Skeletal muscle satellite cell (primary cell): ENCODE measurements at regions not wholly inside any gene's neighbourhood (a gene's known extent, or its start where the extent isn't known, plus 50 kb on each side); places are given as distances from the start of the nearest gene placed in this dataset.

ENCODE experiments used
- H3K27me3 ChIP-seq: 2 replicates; pipeline ENCODE4 v1.7.0; 2013; ENCODE audit warnings: low read length; ENCODE audit not compliant: control insufficient read depth, insufficient read depth
- H3K36me3 ChIP-seq: 2 replicates; pipeline ENCODE4 v1.7.0; 2013; ENCODE audit warnings: mild to moderate bottlenecking, control low read depth, low read length; ENCODE audit not compliant: insufficient read depth
- H3K4me1 ChIP-seq: 2 replicates; pipeline ENCODE4 v1.7.0; 2013; ENCODE audit warnings: low read length; ENCODE audit not compliant: control insufficient read depth, insufficient read depth
- H3K4me2 ChIP-seq: 2 replicates; pipeline ENCODE4 v1.7.0; 2013; ENCODE audit warnings: mild to moderate bottlenecking, low read length
- H3K4me3 ChIP-seq: 2 replicates; pipeline ENCODE4 v1.7.0; 2013; ENCODE audit warnings: low read length
- H3K9ac ChIP-seq: 2 replicates; pipeline ENCODE4 v1.7.0; 2013; ENCODE audit warnings: mild to moderate bottlenecking, low read depth, low read length, moderate library complexity
- H3K9me3 ChIP-seq: replicated peaks from 2 replicates; pipeline ENCODE4 v1.7.0; 2013; ENCODE audit warnings: mild to moderate bottlenecking, control low read depth, low read length

DNA sequence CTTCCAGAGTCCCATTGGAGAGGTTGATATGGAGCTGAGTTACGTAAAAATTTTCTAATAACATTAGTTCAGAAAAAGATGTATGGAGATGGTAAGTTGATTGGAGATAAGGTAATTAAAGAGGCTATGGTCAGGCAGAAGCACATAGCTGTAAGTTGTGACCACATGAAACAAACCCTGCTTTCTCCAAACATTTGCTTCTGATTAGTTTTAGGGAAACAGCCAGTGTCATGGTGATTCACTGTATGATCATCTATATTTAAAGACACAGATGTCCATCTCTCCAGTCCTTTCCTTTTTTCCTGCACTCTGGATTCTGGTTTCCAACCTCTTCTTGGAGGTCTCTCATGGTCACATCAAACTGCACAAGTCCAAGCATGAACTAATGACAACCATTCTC lies 1550.8 kb upstream of the PIK3C3 start:
- peaks cover 5% of the 10 kb centered on the region for H3K4me1 ChIP-seq
- H3K4me3 ChIP-seq: no peak overlapping the region
- no peaks in the 10 kb centered on the region for H3K9me3 ChIP-seq
- H3K4me2 ChIP-seq: no peak overlapping the region
- no peak overlapping the region for H3K9ac ChIP-seq
- no peaks in the 10 kb centered on the region for H3K36me3 ChIP-seq
- no peaks in the 10 kb centered on the region for H3K27me3 ChIP-seq

DNA sequence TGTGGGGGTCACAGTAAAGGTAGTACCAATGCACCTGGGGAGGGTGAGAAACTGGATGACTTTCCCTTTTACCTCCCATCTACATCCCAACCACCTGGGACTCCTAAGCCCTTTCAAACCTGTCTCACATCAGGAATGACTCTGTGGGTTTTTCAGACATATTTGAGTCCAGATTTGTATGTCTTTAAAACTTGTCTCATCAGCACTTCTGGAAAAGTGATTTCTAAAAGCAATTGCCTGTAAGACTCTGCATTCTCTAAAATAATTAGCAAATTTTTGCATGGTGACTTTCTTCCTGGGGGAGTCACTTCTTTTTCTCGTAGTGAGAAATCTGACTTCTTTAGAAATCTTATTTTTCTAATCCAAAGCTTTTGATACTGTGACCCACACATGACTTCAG lies 1553.0 kb upstream of the PIK3C3 start:
- H3K27me3 ChIP-seq: no peaks in the 10 kb centered on the region
- H3K4me1 ChIP-seq: peaks cover 5% of the 10 kb centered on the region
- no peaks in the 10 kb centered on the region for H3K36me3 ChIP-seq
- no peaks in the 10 kb centered on the region for H3K9me3 ChIP-seq
- H3K4me3 ChIP-seq: no peak overlapping the region
- no peak overlapping the region for H3K9ac ChIP-seq
- no peak overlapping the region for H3K4me2 ChIP-seq

DNA sequence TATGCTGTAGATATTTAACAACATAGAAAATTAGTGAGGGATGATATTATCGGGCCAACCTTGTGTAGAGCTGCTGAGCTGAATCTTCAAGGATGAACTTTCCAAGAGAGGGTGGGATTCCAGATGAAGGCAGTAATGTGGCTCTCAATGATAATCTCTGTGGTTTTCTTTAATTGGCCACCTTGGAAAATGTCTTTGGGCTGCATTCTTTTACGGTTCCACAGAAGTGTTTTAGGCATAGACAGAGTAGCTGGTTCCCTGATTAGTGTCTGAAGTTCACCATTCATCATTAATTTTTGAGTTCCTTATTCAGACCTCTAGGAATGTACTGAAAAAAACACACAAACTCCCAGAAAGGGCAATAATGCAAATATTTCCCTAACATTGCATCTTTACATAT lies 1566.9 kb upstream of the PIK3C3 start:
- Histone ChIP-seq H3K4me3 (no peak overlapping the region), H3K27me3 (no peaks in the 10 kb centered on the region), H3K36me3 (no peaks in the 10 kb centered on the region), H3K4me1 (no peaks in the 10 kb centered on the region), H3K4me2 (no peak overlapping the region), H3K9me3 (no peaks in the 10 kb centered on the region), H3K9ac (no peak overlapping the region)

DNA sequence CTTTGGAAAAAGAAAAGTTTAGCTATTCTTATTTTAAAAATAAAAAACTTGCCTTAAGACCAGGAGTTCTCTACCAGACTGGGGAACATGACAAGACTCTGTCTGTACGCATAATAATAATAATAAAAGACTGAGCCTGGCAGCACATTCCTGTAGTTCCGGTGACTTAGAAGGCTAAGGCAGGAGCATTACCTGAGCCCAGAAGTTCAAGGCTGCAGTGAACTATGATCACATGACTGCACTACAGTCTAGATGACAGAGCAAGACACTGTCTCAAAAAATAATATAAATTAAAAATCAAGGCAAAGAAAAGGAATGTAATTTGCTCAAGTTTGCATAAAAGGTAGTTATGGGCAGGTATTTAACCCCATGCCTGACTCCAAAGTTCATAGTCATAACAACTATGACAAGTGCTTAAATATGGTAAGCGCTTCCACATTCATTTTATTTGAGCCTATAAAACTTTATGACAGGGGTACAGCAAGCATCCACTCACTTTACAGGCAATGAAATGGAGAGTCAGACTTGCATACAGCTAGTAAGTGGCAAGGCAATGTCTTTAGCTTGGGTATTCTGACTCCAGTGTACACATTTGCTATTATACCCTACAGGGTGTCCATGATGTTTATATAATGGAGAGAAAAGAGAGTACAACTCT lies 1567.8 kb upstream of the PIK3C3 start:
- peaks cover 3% of the 10 kb centered on the region for H3K4me1 ChIP-seq
- no peaks in the 10 kb centered on the region for H3K9me3 ChIP-seq
- no peak overlapping the region for H3K4me3 ChIP-seq
- no peaks in the 10 kb centered on the region for H3K27me3 ChIP-seq
- H3K4me2 ChIP-seq: no peak overlapping the region
- no peak overlapping the region for H3K9ac ChIP-seq
- H3K36me3 ChIP-seq: no peaks in the 10 kb centered on the region

DNA sequence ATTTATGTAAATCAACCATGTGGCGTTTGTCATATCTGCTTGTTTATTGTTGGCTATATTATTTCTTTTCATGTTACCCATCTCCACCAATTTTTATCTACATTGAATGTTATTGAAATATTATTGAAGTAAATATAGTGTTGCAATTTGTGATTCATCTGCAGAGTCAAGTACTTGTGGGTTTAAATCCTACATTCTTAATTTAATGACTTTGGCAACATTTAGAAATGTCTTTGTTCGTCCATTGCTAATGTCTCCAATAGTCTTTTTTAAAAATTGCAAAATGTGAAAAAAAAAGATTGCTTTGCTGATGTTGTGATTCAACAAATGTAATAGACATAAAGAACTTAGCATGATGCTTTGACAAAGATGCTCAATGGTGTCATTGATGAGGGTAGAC lies 1572.8 kb upstream of the PIK3C3 start:
- H3K4me3 ChIP-seq: no peak overlapping the region
- H3K4me1 ChIP-seq: peaks cover 18% of the 10 kb centered on the region
- no peak overlapping the region for H3K4me2 ChIP-seq
- H3K36me3 ChIP-seq: no peaks in the 10 kb centered on the region
- H3K9me3 ChIP-seq: no peaks in the 10 kb centered on the region
- no peaks in the 10 kb centered on the region for H3K27me3 ChIP-seq
- H3K9ac ChIP-seq: no peak overlapping the region

DNA sequence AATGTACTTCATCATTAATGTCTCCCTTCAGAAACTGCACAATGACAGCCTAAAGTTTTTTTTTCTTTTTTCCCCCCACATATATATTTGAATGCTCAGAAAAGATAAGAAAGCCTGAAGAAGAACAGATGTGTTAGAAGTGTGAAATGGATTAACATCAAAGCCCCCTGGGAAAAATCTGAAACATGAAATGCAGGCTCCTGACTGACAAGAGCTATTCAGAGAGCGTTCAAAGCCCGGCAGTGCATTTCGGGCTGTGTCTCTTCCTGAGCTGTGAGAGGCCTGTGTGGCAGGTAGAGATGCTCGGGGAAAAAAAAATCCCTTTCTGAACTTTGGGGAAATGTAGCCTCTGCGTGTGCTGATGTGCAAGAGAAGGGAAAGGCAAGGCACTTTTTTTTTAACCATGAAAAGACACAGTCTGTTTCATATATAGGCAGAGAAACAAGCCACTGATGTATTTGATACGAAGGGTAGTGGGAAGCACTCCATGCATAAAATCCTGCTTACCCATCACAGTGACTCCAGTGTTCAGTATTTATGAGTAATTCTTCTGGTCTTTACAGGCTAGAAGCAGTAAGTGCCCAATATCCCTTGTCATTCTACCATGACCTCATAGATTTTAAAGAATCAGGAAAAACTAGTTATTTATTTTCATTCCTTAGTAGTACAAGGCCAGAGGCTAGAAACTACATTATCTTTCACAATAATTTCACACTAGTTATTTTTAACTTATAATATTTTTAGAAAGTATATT lies 1574.2 kb upstream of the PIK3C3 start:
- Histone ChIP-seq H3K9me3 (no peaks in the 10 kb centered on the region), H3K27me3 (no peaks in the 10 kb centered on the region), H3K9ac (peak overlapping the region; percentile 62), H3K36me3 (no peaks in the 10 kb centered on the region), H3K4me2 (no peak overlapping the region), H3K4me1 (peaks cover 18% of the 10 kb centered on the region), H3K4me3 (no peak overlapping the region)

DNA sequence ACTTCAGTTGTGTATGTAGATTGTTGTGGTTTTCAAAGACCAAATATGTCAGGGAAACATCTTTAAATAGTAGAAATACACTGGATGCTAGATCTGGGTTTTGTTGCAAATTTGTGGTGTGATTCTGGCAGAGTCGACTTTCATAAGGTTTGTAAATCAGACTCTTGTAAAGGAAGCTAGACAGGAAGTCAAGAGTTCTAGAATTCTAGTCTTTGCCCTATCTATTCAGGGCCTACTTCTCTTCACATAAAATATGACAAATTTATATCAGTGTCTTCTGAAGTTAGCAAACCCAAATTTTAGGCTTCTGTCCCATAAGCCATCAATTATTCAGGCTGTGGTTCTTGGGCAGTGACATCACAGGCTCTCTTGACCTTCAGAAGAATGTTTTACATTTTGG lies 1579.2 kb upstream of the PIK3C3 start:
- H3K27me3 ChIP-seq: no peaks in the 10 kb centered on the region
- H3K4me1 ChIP-seq: peaks cover 28% of the 10 kb centered on the region
- no peak overlapping the region for H3K4me3 ChIP-seq
- no peaks in the 10 kb centered on the region for H3K36me3 ChIP-seq
- H3K9ac ChIP-seq: no peak overlapping the region
- H3K9me3 ChIP-seq: no peaks in the 10 kb centered on the region
- H3K4me2 ChIP-seq: no peak overlapping the region

DNA sequence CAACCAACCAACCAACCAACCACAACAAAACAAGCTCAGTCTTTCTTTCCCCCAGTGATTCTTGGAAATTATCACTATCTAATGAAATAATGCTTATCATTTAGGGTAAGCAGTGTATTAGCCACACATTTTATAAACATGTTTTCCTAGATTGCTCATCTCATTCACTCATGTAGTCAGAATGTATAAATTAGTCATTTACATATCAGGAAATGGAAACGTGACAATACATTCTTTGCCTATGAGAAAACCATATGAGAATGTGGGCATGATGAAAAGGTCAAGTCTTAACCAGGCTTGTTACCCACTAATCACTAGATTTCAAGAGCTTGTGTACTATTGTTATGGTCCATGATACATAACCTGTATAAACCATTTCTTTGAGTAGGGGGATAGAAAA lies 1583.4 kb upstream of the PIK3C3 start:
- Histone ChIP-seq H3K27me3 (no peaks in the 10 kb centered on the region), H3K4me2 (peak overlapping the region; percentile 50), H3K36me3 (no peaks in the 10 kb centered on the region), H3K9ac (no peak overlapping the region), H3K9me3 (no peaks in the 10 kb centered on the region), H3K4me1 (peaks cover 22% of the 10 kb centered on the region), H3K4me3 (no peak overlapping the region)

DNA sequence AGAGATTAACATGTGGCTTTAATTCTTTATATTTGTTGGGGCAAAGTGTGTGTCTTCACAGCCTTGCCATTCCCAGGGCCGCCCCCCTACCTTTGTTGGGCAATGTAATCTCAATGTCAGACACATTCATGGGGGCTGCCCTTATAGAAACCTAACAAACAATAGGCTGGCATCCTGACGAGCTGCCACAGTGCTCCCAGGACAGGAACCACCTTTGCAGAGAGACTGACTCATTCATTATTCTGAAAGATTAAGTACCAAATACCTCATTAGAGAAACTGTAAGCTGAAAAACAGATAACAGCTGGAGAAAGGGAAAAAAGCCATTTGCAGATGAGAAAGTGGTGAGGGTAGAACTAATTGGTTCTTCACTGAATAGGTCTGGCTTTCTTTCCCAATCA lies 1587.5 kb upstream of the PIK3C3 start:
- no peak overlapping the region for H3K9ac ChIP-seq
- H3K4me2 ChIP-seq: no peak overlapping the region
- no peak overlapping the region for H3K4me3 ChIP-seq
- H3K36me3 ChIP-seq: no peaks in the 10 kb centered on the region
- peaks cover 13% of the 10 kb centered on the region for H3K4me1 ChIP-seq
- no peaks in the 10 kb centered on the region for H3K9me3 ChIP-seq
- no peaks in the 10 kb centered on the region for H3K27me3 ChIP-seq

DNA sequence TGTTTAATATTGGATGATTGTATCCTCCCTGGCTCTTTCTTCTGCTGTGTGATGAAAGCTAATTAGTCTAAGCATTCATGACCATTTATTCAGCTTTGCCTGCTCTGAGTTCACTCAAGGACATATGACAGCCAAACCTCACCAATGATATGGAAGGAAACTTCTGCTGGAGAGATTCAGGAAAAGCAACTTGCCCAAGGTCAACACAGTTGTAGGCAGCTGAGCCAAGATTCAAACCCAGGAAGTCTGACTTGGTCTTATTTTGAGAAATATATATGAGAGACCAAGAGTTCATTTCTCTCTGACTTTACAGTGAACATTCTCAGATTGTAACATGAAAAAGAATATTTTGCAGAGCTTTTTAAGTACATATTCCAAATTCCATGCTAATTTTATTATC lies 1588.5 kb upstream of the PIK3C3 start:
- Histone ChIP-seq H3K27me3 (no peaks in the 10 kb centered on the region), H3K36me3 (no peaks in the 10 kb centered on the region), H3K9me3 (no peaks in the 10 kb centered on the region), H3K9ac (no peak overlapping the region), H3K4me1 (peaks cover 4% of the 10 kb centered on the region), H3K4me2 (no peak overlapping the region), H3K4me3 (no peak overlapping the region)

DNA sequence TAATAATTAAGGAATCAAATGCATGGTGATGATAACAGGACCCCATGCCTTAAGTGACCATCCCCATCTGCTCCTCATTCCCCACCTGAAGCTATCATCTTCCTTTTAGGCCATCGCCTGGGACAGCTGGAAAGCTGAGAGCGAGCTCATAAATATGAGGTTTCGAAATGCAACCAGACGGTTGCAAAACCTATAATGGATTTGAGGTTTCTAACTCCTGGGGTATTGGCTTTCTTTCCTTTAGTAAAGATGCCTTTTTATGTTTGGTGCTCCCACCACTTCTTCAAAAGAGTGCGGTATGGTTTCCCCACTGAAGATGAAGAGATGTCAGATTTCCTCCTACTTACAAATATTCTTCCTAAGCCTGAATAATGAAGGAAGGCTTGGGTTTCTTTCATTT lies 1589.5 kb upstream of the PIK3C3 start:
- no peaks in the 10 kb centered on the region for H3K36me3 ChIP-seq
- H3K27me3 ChIP-seq: no peaks in the 10 kb centered on the region
- no peaks in the 10 kb centered on the region for H3K9me3 ChIP-seq
- H3K4me1 ChIP-seq: no peaks in the 10 kb centered on the region
- no peak overlapping the region for H3K9ac ChIP-seq
- no peak overlapping the region for H3K4me3 ChIP-seq
- no peak overlapping the region for H3K4me2 ChIP-seq

DNA sequence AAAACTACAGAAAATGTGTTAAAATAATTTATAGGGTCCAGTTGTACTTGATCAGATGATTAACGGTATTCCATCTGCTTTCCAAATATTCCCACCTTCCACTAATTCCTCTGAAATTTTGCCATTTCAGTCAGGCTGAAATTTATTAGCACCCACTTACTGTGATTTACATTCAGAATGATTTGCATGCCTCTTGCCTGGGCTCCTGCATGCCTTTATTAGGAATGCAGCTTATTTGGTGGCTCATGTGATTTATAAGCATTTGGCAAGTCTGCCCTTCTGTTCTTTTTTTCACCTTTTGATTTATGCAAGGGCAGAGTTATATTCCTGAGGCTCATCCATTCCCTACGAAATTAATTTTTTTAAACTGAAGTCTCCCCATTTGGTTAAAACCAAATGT lies 1594.5 kb upstream of the PIK3C3 start:
- peaks cover 7% of the 10 kb centered on the region for H3K4me1 ChIP-seq
- no peak overlapping the region for H3K4me2 ChIP-seq
- H3K9me3 ChIP-seq: no peaks in the 10 kb centered on the region
- no peaks in the 10 kb centered on the region for H3K27me3 ChIP-seq
- no peaks in the 10 kb centered on the region for H3K36me3 ChIP-seq
- no peak overlapping the region for H3K9ac ChIP-seq
- H3K4me3 ChIP-seq: no peak overlapping the region
